ENCODE measurements at regions not wholly inside any gene's neighbourhood (a gene's known extent, or its start where the extent isn't known, plus 50 kb on each side); places are given as distances from the start of the nearest gene placed in this dataset.

GRCh38 chr15:61401903-61402698 lies 173.0 kb upstream of the RORA start:
- Mint-ChIP-seq H3K27ac (no peak overlapping the region), H3K4me1 (peaks cover 0 to 6% (median 0%) of the 10 kb centered on the region in 3 donors), H3K27me3 (peaks cover 0 to 13% (median 3%) of the 10 kb centered on the region in 3 donors), H3K36me3 (peaks cover 0 to 6% of the 10 kb centered on the region in 2 donors), H3K4me3 (no peak overlapping the region), H3K9me3 (peaks cover 3 to 15% (median 6%) of the 10 kb centered on the region in 7 donors)
- DNase-seq (no peak), ATAC-seq (ENCODE audit: low read depth in 2 of 2) (no peak)

DNA sequence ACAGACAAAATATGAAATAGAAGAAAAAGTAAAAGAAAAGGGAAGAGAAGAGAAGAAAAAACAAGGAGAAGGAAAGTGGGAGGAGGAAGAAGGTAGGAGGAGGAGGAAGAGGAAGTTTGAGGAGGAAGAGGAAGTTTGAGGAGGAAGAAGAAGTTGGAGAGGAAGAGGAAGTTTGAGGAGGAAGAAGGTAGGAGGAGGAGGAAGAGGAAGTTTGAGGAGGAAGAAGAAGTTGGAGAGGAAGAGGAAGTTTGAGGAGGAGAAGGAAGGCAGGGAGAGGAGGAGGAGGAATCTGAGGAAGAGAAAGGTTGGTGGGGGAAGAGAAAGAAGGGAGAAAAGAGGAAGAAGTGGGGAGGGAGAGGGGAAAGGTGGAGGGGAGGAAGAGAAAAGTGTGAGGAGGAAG lies 169.2 kb upstream of the RORA start:
- Mint-ChIP-seq H3K27me3 (peaks cover 0 to 13% (median 5%) of the 10 kb centered on the region in 3 donors), H3K9me3 (peaks cover 2 to 20% (median 6%) of the 10 kb centered on the region in 7 donors), H3K27ac (peak overlapping the region in 3 of 6 donors; percentile 54 to 96 (median 92)), H3K4me3 (no peak overlapping the region), H3K4me1 (peaks cover 0 to 6% (median 0%) of the 10 kb centered on the region in 3 donors), H3K36me3 (peaks cover 0 to 6% of the 10 kb centered on the region in 2 donors)
- no peak for DNase-seq
- ATAC-seq (ENCODE audit: low read depth in 2 of 2) = no peak

- Mint-ChIP-seq H3K4me1 (peaks cover 0 to 6% (median 0%) of the 10 kb centered on the region in 3 donors), H3K27ac (no peak overlapping the region), H3K36me3 (no peaks in the 10 kb centered on the region), H3K27me3 (peaks cover 0 to 5% (median 0%) of the 10 kb centered on the region in 3 donors), H3K4me3 (no peak overlapping the region), H3K9me3 (peaks cover 0 to 20% (median 6%) of the 10 kb centered on the region in 7 donors)
- DNase-seq (no peak), ATAC-seq (ENCODE audit: low read depth in 2 of 2) (no peak)
These were observed 167.3 kb upstream of the RORA start for GRCh38 chr15:61396235-61396919.

GRCh38 chr15:61393949-61394348 lies 164.8 kb upstream of the RORA start:
- H3K9me3 Mint-ChIP-seq = peaks cover 2 to 22% (median 4%) of the 10 kb centered on the region in 7 donors
- ATAC-seq (ENCODE audit: low read depth in 2 of 2) (no peak), DNase-seq (no peak)
- H3K27ac Mint-ChIP-seq = no peak overlapping the region
- no peaks in the 10 kb centered on the region for H3K36me3 Mint-ChIP-seq
- no peak overlapping the region for H3K4me3 Mint-ChIP-seq
- H3K27me3 Mint-ChIP-seq = peaks cover 0 to 5% (median 0%) of the 10 kb centered on the region in 3 donors
- peaks cover 0 to 6% (median 0%) of the 10 kb centered on the region in 3 donors for H3K4me1 Mint-ChIP-seq

- ATAC-seq (ENCODE audit: low read depth in 2 of 2) (no peak), DNase-seq (no peak)
- Mint-ChIP-seq H3K4me3 (no peak overlapping the region), H3K27ac (no peak overlapping the region), H3K4me1 (peaks cover 0 to 6% (median 0%) of the 10 kb centered on the region in 3 donors), H3K36me3 (no peaks in the 10 kb centered on the region), H3K9me3 (peaks cover 2 to 22% (median 6%) of the 10 kb centered on the region in 7 donors), H3K27me3 (peaks cover 0 to 5% (median 0%) of the 10 kb centered on the region in 3 donors)
These were observed 164.4 kb upstream of the RORA start for GRCh38 chr15:61393524-61393923.

- no peaks in the 10 kb centered on the region for H3K36me3 Mint-ChIP-seq
- peaks cover 3 to 24% (median 8%) of the 10 kb centered on the region in 7 donors for H3K9me3 Mint-ChIP-seq
- H3K4me3 Mint-ChIP-seq = no peak overlapping the region
- DNase-seq (no peak), ATAC-seq (ENCODE audit: low read depth in 2 of 2) (no peak)
- H3K27me3 Mint-ChIP-seq = peaks cover 0 to 5% (median 0%) of the 10 kb centered on the region in 3 donors
- no peaks in the 10 kb centered on the region for H3K4me1 Mint-ChIP-seq
- H3K27ac Mint-ChIP-seq = no peak overlapping the region
These were observed 161.0 kb upstream of the RORA start for GRCh38 chr15:61390138-61390537.

GRCh38 chr15:61389334-61390028 lies 160.4 kb upstream of the RORA start:
- Mint-ChIP-seq H3K9me3 (peaks cover 3 to 31% (median 9%) of the 10 kb centered on the region in 7 donors), H3K36me3 (no peaks in the 10 kb centered on the region), H3K4me3 (no peak overlapping the region), H3K27me3 (peaks cover 0 to 5% (median 0%) of the 10 kb centered on the region in 3 donors), H3K27ac (no peak overlapping the region), H3K4me1 (no peaks in the 10 kb centered on the region)
- ATAC-seq (ENCODE audit: low read depth in 2 of 2) (no peak), DNase-seq (no peak)

GRCh38 chr15:61387675-61388074 lies 158.6 kb upstream of the RORA start:
- no peak overlapping the region for H3K27ac Mint-ChIP-seq
- peaks cover 0 to 7% (median 0%) of the 10 kb centered on the region in 3 donors for H3K27me3 Mint-ChIP-seq
- DNase-seq (no peak), ATAC-seq (ENCODE audit: low read depth in 2 of 2) (no peak)
- H3K9me3 Mint-ChIP-seq = peaks cover 3 to 33% (median 9%) of the 10 kb centered on the region in 7 donors
- no peaks in the 10 kb centered on the region for H3K36me3 Mint-ChIP-seq
- H3K4me3 Mint-ChIP-seq = no peak overlapping the region
- H3K4me1 Mint-ChIP-seq = no peaks in the 10 kb centered on the region

GRCh38 chr15:61383421-61383820 lies 154.3 kb upstream of the RORA start:
- H3K27me3 Mint-ChIP-seq = peaks cover 0 to 7% (median 0%) of the 10 kb centered on the region in 3 donors
- DNase-seq (no peak), ATAC-seq (ENCODE audit: low read depth in 2 of 2) (no peak)
- H3K9me3 Mint-ChIP-seq = peaks cover 3 to 25% (median 8%) of the 10 kb centered on the region in 7 donors
- no peak overlapping the region for H3K27ac Mint-ChIP-seq
- no peak overlapping the region for H3K4me3 Mint-ChIP-seq
- no peaks in the 10 kb centered on the region for H3K36me3 Mint-ChIP-seq
- H3K4me1 Mint-ChIP-seq = no peaks in the 10 kb centered on the region

DNA sequence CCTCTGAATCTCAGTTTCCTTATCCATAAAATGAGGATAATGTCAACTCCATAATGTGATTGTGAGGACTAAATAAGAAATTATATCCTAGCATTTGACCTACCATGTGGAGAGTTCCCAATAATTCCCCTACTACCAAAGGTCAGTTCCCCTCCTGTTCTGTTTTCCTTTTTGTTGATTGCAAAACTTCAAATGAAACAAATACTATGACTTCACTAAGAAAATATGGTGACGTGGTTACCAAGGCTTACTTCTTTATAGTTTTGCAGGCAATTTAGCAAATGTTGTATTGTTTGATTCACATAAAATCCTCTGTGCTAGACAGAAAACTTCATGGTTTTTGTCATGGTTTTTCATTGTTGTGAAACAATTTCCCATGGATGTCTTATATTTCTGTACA lies 153.8 kb upstream of the RORA start:
- peaks cover 3 to 24% (median 7%) of the 10 kb centered on the region in 7 donors for H3K9me3 Mint-ChIP-seq
- ATAC-seq (ENCODE audit: low read depth in 2 of 2) (no peak), DNase-seq (no peak)
- H3K4me1 Mint-ChIP-seq = no peaks in the 10 kb centered on the region
- H3K4me3 Mint-ChIP-seq = no peak overlapping the region
- no peaks in the 10 kb centered on the region for H3K36me3 Mint-ChIP-seq
- H3K27ac Mint-ChIP-seq = no peak overlapping the region
- H3K27me3 Mint-ChIP-seq = peaks cover 0 to 7% (median 0%) of the 10 kb centered on the region in 3 donors

GRCh38 chr15:61381501-61381900 lies 152.4 kb upstream of the RORA start:
- Mint-ChIP-seq H3K27me3 (peaks cover 0 to 7% (median 0%) of the 10 kb centered on the region in 3 donors), H3K9me3 (peaks cover 0 to 18% (median 3%) of the 10 kb centered on the region in 7 donors), H3K4me3 (no peak overlapping the region), H3K36me3 (no peaks in the 10 kb centered on the region), H3K27ac (no peak overlapping the region), H3K4me1 (no peaks in the 10 kb centered on the region)
- no peak for DNase-seq
- ATAC-seq (ENCODE audit: low read depth in 2 of 2) = no peak

GRCh38 chr15:61380270-61380669 lies 151.2 kb upstream of the RORA start:
- no peak for DNase-seq
- Mint-ChIP-seq H3K4me3 (no peak overlapping the region), H3K27me3 (peaks cover 0 to 7% (median 0%) of the 10 kb centered on the region in 3 donors), H3K27ac (no peak overlapping the region), H3K4me1 (no peaks in the 10 kb centered on the region), H3K36me3 (no peaks in the 10 kb centered on the region), H3K9me3 (peaks cover 0 to 10% (median 3%) of the 10 kb centered on the region in 7 donors)
- no peak for ATAC-seq (ENCODE audit: low read depth in 2 of 2)

DNA sequence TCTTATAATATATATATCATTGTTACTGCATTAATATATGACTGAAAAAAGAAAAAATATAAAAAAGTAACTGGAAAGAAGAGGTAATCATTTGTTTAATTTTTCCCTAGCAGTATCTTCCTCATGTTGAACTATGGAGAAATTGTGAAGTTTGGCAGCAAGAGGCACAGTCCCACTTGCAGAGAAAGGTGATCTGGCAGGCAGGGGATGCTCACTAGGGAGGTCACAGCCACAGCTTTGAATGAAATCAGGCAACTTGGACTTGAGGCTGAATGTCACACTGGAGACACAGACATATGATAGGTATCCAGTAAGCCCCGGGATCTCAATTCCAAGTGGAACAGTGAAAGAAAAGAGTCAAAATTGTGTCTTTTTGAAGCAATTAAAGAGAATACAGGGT lies 149.9 kb upstream of the RORA start:
- Mint-ChIP-seq H3K9me3 (peaks cover 0 to 6% (median 0%) of the 10 kb centered on the region in 7 donors), H3K36me3 (no peaks in the 10 kb centered on the region), H3K27me3 (peaks cover 0 to 7% (median 0%) of the 10 kb centered on the region in 3 donors), H3K4me3 (no peak overlapping the region), H3K27ac (no peak overlapping the region), H3K4me1 (no peaks in the 10 kb centered on the region)
- DNase-seq (no peak), ATAC-seq (ENCODE audit: low read depth in 2 of 2) (no peak)

All from naive B cell (primary cell).